GM18858 (cell line): ENCODE measurements at regions not wholly inside any gene's neighbourhood (a gene's known extent, or its start where the extent isn't known, plus 50 kb on each side); places are given as distances from the start of the nearest gene placed in this dataset.
"Not testable (repeated sequence)": the region's sequence is repeated elsewhere in the genome, so short reads cannot be mapped to it uniquely, and the experiment has no call there.

Experiments used
- ATAC-seq: cut with Tn5 transposase; IDR thresholded peaks from one replicate; pipeline ENCODE4 v1.9.1; 2021; ENCODE audit not compliant: unreplicated experiment

DNA sequence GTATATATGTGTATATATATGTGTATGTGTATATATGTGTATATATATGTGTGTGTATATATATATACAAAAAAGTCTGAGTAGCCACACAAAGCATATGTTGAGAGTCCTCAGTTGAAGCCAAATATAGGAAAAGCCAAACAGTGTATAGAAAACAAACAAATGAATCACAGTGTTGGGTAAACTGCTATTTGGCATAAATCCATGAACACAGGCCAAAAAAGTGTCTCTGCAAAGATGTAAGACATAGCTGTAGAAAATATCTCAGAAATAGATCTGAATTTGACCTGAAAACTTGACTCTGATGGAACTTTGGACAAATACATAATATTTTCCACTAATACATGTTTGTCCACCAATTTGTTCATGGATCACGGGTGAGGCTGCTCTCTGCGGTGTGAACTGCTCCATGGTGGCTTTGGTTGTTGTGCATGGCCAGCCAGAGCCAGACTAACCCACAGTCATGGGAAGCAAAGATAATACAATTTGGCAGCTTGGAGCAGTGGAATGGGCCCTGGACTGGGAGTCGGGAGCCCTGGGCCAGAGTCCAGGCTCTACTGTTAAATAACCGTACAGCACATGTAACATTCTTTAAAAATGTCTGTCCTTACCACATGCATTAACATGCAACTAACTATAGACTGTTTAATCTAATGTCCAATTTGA lies 76.9 kb upstream of the EED start:
- ATAC-seq: no peak

DNA sequence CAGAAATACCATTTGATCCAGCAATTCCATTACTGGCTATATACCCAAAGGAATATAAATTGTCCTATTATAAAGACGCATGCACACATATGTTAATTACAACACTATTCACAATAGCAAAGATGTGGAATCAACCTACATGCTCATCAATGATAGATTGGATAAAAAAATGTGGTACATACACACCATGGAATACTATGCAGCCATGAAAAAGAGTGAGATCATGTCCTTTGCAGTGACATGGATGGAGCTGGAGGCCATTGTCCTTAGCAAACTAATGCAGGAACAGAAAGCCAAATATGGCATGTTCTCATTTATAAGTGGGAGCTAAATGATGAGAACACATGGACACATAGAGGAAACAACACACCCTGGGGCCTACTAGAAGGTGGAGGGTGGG lies 78.3 kb upstream of the EED start:
- not testable (repeated sequence) for ATAC-seq

DNA sequence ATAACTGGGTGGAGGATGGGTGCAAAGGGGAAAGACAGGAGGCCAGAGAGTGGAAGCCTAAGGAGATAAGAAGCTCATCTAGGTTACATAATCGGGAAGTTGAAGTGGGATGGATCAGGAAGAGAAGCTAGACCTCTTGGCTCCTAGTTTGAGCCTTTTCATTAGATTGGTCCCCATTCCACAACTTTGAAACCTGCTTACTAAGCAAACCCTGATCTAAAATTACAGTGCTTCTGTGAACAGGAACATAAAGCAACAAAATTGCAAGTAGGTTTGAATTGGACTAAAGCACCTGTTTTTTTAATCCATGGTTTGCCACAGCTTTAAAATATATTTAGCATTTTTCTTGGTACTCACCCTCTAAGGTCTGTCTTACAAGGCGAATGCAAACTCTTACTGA lies 80.4 kb upstream of the EED start:
- ATAC-seq: no peak

DNA sequence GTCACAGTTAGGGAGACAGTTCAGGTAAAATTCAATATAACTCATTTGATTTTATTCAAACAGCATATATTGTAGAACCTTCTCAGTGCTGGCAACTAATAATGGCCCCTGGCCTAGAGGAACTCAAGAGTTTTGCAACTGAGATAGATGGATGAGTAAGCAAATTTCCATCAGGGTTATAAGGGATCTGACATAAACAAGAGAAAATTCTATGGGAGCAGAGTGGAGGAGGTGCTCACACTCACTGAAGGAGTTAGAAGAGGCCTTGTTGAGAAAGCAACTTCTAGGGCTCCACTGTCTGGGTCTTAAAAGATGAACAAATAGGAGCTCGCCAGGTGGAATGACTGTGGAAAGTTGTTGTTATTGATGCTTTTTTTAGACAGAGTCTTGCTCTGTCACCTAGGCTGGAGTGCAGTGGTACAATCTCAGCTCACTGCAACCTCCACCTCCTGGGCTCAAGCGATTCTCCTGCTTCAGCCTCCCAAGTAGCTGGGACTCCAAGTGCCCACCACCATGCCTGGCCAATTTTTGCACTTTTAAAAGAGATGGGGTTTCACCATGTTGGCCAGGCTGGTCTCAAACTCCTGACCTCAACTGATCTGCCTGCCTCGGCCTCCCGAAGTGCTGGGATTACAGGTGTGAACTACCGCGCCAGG lies 81.2 kb upstream of the EED start:
- ATAC-seq: not testable (repeated sequence)

DNA sequence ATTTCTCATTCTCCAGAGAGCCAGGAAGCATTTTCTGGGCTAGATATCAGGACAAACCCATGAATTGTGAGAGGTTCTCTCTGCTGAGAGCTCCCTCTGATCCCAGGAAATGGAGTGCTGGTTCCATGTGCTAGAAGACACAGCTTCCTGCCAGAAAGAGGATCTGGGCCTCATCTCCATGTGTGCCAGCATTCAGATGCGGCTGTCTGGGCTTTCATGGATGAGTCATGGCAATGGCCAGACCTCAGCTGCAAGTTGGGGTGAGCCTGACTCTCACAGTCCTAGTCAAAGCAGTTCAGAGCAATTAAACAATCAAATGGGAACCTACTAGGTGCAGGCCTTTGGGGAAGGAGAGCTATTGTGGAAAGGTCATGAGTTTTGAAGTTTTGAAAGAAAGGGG lies 82.3 kb upstream of the EED start:
- no peak for ATAC-seq

DNA sequence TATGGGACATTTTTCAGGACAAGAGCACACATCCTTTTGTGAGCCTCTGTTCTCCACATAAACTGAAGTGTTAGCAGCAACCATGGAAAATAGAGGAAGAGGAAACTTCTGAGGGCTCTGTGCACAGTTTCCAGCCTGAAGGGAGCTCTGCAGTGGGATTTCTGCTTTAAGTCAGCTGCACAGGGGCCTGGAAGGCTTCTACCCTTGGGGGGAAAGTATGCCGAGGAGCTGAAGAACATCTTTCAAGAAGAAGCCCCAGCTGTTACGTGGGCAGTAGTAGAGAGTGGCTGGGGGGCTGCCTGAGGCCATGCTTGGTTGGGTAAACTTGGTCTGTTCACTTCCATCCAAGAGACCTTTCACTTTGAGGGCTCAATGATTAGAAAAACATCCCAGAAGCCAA lies 82.7 kb upstream of the EED start:
- no peak for ATAC-seq

DNA sequence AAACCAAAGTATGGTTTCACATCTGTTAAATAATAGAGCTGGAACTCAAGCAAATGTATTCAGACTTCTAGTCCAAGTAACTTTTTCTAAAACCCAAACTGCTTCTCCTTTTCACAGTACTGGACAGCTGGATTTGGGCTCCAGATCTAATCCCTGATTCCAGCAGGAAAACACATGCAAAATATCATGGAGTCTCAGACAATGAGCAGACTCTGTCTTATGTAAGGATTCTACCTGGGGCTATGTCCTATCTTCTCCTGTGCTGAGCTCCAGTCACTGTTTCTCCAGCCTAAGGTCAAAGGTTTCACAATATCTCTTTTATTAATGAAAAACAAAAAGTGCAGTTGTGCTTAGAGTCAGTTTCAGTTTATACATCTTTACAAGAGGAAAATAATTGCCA lies 83.2 kb upstream of the EED start:
- no peak for ATAC-seq

DNA sequence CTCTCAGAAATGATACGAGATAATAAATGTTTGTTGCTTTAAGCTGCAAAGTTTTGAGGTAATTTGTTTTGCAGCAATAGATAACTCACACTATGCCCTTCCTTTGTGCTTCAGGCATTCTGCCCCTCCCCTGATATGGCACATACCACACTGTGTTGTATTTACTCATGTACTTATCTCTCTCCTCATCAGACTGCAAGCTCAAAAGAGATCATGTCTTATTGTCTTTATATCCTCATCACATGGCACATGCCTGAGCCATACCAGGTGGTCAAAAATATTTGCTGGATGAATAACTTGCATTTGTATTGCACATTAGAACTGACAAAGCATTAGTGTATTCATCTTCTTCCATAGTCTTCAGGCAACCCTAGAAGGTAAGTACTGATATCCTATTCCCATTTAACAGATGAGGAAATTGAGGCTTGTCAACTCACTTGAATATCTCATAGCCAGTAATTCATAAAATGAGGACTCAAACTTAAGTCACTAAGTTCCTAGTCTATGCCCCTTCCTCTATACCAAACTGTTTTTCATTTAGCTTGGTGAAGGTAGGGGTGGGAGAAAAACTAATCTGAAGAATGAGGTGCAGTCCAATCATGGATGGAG lies 83.9 kb upstream of the EED start:
- ATAC-seq: no peak

DNA sequence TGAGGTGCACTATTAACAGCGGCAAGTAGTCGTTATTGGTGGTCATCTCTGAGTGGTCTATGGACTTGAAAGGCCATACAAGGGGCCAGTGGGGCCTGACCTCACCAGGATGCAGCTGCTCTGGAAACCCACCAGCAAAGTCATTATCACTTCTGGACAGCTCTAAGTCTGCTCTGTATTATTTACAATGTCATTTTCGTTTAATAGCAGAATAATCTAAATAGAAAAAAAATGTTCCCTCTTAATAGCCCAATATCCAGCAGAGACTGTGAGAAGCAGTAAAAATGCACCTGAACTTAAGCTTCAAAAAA lies 85.0 kb upstream of the EED start:
- ATAC-seq: no peak

DNA sequence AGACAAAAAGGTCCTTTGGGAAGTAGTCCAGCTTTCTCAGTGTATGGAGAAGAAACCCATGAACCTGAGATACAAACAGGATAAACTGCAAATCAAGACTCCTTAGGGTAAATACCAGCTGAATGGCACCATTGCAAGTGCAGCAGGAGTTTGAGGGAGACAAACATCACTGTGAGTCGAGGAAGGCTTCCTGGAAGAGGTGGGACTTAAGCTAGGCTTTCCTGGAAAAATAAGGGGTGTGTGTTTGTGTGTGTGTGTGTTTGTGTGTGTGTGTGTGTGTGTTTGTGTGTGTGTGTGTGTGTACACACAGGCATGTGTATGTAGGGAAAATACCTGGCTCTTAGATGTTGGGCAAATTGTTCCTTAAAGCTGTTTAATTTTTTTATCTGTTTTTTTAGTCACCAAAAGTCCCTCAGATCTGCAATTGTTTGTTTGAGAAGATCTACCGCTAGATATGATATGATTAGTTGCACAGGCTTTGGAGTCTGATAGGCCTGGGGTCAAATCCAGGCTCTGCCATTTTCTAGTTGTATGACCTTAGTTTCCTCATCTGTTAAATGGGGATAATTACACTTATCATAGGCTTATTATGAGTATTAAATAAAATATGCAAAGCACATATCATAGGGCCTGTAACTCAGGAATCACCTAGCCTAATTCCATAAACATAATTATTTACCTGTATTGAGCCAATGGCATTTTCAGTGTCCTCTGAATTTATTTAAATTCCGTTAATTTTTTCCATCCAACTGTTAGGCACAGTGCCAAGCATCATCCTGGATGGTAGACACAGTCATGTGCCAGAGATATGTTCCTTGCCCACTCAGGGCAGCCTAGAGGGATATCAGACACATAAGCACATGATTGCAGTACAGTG lies 85.6 kb upstream of the EED start:
- no peak for ATAC-seq

DNA sequence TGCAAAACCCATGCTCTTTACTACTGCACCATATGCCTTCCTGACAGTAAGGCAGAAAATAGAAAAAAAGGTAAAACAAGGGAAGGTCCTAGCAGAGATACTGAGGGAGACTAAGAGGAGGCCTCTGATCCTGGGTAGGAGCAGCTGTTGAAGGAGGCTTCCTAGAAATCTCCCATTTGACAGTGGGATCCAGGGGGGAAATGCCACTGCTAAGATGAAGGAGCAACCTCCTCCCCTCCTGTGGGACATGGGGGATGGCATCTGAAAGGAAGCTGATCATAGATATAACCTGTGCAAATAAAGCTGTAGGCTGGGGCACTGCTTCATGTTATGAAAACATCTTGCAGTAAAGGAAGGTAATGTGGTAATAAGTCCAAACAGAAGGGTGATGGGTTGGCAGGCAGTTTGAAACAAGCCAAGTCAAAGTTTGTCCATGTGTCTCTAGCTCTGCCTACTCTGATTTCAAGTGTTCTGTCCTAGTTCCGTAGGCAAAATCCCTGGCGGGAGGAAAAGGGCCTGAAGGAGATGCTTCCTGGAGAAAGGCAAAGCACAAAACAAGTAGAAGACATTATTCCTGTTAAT lies 86.7 kb upstream of the EED start:
- no peak for ATAC-seq

DNA sequence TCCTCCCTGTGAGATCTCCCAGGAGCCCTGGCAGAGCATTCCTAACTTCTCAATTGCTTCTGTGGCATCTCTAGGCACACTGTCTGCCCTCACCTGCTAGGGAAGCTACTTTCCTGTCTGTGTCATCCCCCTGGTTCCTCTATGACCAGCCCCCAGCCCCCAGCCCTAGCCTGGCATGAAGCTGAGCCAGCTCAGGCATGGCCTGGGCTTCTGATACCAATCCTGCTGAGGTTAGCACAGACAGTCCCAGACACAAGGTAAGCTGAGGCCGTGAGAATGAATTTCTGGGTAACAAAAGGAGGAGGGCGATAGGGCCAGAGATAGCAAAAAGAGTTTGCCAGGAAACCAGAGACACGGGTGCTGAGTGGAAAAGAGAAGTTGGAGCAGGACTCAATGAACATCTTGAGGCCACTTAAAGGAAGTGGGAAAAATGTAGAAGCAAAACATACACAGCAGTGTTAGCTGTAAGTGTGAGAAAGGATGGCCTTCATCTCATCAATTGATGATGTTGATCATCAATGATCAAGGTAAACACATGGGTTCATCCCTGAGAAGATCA lies 87.6 kb upstream of the PICALM start:
- ATAC-seq: no peak

DNA sequence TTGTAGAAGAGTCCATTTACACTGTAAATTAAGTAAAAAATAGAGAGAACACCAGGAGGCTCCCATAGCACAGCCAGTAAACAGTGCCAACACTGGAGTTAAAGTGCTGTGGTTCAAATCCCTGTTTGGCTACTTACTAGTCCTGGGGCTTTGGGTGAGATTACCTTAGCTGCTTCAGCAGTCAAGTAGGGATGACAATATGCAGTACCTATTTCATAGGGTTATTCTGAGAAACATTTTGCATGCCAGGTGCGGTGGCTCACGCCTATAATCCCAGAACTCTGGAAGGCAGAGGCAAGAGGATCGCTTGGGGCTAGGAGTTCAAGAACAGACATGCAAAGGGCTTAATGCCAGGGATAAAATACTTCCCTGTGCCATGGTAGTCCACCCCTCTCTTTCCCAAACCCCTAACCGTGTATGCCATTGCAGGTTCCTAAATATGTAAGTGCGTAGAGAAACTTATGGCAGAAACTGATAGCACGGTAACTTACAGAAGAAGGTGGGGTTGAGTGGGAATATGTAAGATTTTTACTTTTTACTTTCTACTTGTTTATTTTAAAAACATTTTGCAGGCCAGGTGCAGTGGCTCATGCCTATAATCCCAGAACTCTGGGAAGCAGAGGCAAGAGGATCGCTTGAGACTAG lies 86.4 kb upstream of the PICALM start:
- ATAC-seq: no peak

DNA sequence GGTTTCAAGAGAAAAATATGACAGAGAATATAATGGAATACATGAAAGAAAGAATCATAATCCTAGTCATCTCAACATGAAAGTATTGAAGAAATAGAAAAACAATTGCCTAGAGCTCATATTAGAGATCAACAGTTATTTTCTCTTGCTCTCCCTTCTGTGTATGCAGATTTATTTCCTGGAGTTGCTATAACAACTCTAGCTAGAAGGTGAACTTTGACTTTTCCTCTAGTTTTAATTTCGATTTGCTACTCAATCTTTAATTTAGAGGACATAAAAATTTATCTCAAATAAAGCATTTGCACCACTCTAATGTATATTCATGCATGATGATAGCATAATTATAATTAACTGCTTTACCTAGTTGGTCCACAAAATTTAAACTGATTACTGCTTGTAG lies 84.6 kb upstream of the PICALM start:
- ATAC-seq: no peak

DNA sequence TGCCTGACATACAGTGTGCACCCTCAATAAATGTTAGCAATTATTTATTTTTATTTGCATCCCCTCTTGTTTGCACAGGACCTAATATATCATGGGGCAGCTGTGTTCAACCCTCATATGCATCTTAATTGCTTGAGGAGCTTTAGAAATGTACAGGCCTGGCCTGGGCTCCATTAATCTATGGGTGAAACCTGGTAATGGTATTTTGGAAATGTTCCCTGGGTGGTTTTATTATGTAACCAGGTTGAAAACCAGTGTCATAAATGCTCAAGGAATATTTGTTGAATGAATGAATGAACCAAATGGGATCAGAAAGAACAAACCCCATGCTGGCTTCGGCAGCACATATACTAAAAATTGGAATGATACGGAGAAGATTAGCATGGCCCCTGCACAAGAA lies 84.0 kb upstream of the PICALM start:
- ATAC-seq: no peak

DNA sequence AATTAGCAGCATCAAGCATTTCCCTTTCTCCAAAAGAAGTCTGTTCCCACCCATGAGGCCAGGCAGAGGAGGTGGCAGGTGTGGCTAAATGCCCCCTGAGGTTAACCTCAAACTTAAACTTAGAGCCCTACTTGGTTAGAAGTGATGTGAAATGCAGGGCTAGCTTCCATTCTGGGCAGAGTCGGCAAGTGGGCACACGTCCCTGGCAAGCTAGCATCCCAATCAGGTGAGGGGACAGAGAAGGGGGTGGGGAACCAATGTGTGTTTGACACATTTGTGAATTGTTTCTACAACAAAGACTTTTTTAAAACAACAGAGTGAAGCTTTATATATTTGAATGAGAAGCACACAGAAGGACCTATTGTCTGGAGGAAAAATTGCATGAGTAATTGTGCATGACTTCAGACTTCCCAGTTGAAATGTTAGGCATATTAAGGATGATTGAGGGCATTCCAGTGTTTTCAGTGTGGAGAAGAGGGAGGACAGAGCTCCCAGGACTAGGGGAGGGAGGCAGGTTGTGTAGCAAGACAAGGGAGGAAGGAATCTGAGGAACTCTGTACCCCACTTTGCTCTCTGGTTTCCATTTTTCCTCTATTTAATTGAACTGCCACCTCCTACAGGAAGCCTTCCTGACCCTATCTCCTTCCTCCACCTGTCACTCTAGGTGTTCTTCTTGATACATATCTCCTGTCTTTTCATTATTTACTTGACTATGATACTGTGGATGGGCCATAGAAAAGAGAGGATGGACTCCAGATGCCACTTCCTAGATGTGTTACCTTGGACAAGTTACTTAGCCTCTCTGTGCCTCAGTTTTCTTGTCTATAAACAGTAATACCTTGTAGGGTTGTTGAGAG lies 83.3 kb upstream of the PICALM start:
- ATAC-seq: peak; percentile 13

DNA sequence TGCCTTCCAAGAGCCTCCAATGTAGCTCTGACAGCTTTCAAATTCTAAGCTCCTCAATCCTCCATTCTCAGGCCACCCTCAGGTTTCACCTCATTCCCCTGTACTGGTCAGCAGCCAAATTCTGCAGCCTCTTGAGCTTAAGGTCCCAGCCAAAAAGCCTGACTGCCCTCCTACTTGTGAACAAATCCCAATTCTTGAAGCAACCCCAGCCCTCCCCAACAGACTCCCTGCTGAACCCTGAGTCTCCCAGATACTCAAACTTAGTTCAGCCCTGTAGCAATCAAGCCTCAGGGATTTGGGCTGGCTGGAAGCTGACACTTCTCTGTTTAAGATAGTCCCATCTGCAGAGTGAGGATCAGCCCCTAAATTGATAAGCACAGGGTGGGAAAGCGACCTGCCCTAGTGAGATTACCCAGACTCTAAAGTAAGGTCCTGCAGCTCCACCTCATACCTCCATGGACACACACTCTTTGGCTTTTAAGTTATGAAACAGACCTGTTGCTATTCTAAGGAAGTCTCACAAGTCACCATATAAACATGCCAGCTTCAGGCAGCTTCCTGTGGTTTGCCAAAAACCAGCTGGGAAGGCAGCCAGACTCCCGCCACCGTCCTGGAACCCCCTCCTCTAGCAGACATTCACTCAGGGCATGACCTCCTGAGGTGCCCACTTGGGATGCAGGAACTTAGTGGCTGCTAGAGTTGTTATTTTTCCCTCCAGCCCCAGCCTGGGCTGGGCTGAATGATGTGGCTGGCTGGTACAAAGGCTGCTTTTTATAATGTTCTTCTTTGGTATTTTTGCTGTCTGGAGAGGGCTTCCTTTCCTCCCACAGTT lies 82.5 kb upstream of the PICALM start:
- peak; percentile 41 for ATAC-seq

DNA sequence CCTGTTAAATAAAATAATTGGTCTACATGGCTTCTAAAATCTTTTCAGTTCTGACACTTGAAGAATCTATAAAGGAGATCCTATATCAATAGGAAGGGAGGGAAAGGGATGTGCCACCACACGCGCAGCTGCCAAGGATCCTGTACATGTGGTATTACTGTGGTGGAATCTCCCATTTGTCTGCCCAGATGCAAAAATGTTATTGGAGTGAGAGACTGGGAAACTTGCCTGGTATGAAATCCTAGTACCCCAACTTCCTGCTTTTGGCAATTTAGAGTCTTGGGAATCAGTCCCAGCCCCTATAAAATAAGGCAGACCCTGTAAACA lies 81.9 kb upstream of the PICALM start:
- ATAC-seq: no peak

DNA sequence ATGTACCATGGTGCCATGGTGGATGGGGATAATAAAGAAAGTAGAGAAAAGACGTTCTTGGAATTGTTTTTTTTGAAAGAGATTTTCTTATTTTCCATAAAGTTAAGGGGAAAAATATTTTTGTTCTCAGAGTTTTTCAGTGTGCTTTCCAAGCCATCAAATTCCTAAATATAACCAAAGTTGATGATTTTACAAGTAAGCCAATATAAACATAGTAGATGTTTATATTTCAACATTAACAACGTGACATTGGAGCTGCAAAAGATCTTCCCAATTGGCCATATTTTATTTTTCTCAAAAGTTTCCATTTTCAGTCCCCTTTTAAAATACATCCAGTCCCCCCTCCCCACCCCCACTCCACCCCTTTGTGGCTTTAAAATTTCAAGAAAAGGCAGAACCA lies 80.9 kb upstream of the PICALM start:
- ATAC-seq: no peak
